OCI-LY3 (cell line): ENCODE measurements at regions not wholly inside any gene's neighbourhood (a gene's known extent, or its start where the extent isn't known, plus 50 kb on each side); places are given as distances from the start of the nearest gene placed in this dataset.

Source experiments
- EZH2phosphoT487 ChIP-seq: fragments of 200-600 bp; shearing (Covaris generic); IDR thresholded peaks from 2 replicates; pipeline ENCODE4 v1.6.1; 2018; ENCODE audit warnings: antibody characterized with exemption, mixed run types, low read depth
- TF ChIP-seq, protein P1 (sequence below): fragments of 200-600, 300-600 bp; sonication (generic); IDR thresholded peaks from 2 replicates; pipeline ENCODE4 v1.5.1; 2014; ENCODE audit warnings: antibody characterized with exemption, low read length, low read depth

DNA sequence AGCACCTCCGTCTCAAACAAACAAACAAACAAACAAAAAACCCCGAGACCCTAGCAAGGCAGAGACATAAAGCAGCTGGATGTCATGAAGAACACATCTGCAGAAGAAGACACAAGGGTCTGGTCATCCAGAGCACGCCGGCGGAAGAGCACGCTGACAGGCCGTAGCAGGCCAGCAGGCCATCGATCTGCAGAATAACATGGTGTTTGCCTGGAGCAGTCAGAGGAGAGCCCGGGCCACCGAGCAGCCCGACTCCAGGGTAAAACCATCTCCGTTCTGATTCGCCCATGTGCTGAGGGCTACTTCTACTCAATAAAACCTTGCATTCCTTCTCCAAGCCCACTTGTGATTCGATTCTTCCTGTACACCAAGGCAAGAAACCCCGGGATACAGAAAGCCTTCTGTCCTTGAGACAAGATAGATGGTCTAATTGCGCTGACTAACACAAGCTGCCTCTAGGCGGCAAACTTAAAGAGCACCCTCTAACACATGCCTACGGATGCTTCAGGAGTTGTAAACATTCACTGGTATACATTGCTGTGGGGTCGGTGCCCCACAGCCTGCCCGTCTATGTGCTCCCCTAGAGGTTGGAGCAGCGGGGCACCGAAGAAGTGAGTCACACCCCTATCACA is 549.8 kb upstream of the NRXN1 start:
- TF ChIP-seq, protein P1, sequence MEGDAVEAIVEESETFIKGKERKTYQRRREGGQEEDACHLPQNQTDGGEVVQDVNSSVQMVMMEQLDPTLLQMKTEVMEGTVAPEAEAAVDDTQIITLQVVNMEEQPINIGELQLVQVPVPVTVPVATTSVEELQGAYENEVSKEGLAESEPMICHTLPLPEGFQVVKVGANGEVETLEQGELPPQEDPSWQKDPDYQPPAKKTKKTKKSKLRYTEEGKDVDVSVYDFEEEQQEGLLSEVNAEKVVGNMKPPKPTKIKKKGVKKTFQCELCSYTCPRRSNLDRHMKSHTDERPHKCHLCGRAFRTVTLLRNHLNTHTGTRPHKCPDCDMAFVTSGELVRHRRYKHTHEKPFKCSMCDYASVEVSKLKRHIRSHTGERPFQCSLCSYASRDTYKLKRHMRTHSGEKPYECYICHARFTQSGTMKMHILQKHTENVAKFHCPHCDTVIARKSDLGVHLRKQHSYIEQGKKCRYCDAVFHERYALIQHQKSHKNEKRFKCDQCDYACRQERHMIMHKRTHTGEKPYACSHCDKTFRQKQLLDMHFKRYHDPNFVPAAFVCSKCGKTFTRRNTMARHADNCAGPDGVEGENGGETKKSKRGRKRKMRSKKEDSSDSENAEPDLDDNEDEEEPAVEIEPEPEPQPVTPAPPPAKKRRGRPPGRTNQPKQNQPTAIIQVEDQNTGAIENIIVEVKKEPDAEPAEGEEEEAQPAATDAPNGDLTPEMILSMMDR: no peak
- no peak for TF ChIP-seq EZH2phosphoT487
